HT-29 (cell line): ENCODE measurements at regions not wholly inside any gene's neighbourhood (a gene's known extent, or its start where the extent isn't known, plus 50 kb on each side); places are given as distances from the start of the nearest gene placed in this dataset.
A peak's percentile ranks its signal among the peaks of the same experiment; 100 is the strongest.
"Not testable (repeated sequence)": the region's sequence is repeated elsewhere in the genome, so short reads cannot be mapped to it uniquely, and the experiment has no call there.

Source experiments
- DNase-seq: peaks from one replicate; pipeline ENCODE4 v3.0.0-alpha.2; 2015; ENCODE audit warnings: low spot score

GRCh38 chr5:61215996-61216395, 53.7 kb upstream of the SMIM15 start:
- no peak for DNase-seq

DNA sequence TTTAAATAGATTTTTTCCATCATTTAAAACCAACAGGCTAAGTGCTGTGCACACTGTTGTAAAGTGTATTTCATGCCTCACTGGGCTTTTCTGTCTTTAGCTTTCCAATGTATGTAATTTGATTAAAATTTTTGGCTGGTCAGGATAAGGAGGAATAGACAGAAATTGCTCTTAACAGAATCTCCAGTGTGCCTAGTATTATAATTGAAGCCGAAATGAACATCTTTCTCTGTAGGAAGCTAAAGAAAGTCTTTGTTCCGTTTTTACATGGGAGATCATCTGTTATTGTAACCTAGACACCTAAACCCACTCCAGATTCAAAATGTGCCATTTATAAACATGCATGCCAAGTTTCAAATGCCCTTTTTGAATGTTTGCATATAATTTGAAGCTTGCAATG, 54.5 kb upstream of the SMIM15 start:
- no peak for DNase-seq

DNA sequence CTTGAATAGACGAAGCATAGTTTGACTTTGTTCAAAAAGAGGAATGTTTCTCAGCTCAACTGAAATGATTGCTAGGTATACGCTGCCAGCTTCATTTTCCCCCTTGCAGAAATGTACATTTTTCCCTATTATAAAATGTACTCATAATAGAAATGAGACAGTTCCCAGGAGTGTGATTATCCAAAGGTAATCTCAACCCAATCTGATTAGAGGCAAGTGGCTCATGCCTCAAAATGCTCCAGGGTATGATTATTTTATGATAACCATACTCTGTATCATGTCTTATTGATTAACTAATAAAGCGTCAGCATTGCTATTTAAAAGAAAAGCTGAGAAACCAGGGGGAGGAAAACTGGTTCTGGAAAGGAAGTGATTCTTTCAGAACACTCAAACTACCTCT, 54.9 kb upstream of the SMIM15 start:
- no peak for DNase-seq

- DNase-seq, result no peak
Observed at GRCh38 chr5:61228229-61228628, 66.0 kb upstream of the SMIM15 start.

DNA sequence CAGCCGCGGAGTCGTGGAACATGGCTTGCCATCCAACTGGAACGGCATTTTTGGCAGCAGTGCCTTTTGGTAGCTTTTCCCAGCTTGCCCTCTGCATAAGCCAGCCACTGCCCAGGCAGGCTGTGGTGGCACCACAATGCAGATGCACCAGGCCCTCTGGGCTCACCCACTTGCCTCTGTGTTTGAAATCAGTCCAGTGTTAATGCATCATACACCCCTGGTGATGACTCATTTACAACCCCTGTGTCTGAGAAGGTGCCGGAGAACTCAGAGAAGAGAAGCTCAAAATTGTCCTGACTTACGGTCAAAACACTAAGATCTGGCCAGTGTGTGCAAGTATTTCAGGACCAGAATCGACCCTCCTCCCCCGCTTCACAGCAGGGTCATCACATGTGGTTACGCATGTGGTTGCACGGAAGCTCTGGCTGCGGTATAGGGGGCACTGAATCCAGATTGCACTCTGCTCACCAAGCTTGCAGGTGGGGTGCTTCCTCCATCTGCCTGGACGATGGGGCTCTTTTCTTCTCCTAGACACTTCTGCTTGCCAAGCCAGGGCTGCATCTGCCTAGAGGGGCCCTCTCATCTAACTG, 66.5 kb upstream of the SMIM15 start:
- DNase-seq, result no peak

DNA sequence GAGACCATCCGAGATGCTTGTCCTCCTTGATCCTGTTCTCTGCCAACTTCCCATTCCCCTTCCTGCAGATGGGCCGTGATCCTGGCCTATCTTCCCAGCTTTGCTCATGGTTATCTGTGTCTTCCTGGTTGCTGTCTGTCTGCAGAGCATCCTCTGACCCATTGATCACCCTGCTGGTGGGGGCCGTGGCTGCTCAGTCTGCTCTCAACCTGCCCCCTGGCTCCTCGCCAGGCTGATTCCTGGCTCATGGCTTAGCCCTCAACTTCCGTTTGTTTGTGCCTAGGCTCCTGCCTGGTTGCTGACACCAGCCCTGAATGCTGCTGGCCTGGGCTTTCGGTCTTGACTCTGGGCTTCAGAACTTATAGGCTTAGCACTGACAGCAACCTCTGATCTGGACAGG, 67.1 kb upstream of the SMIM15 start:
- no peak for DNase-seq

DNA sequence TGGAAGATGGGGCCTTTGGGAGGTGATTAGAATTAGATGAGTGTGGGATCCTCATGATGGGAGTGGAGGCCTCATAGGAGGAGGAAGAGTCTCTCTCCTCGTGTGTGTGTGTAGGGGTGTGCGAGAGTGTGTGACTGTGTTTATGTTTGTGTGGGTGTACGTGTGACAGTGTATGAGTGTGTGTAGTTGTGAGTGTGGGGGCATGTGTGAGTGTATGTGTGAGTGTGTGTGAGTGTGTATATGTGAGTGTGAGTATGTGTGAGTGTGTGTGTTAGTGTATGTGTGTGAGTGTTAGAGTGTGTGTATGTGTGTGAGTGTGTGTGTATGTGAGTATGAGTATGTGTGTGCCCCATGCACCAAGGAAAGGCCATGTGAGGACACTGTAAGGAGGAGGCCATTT, 68.2 kb upstream of the SMIM15 start:
- DNase-seq, result no peak

- no peak for DNase-seq
Observed at GRCh38 chr5:61231813-61232212, 69.5 kb upstream of the SMIM15 start.

GRCh38 chr5:61232490-61233050, 70.3 kb upstream of the SMIM15 start:
- DNase-seq, result no peak

GRCh38 chr5:61234019-61234418, 71.8 kb upstream of the SMIM15 start:
- no peak for DNase-seq

DNA sequence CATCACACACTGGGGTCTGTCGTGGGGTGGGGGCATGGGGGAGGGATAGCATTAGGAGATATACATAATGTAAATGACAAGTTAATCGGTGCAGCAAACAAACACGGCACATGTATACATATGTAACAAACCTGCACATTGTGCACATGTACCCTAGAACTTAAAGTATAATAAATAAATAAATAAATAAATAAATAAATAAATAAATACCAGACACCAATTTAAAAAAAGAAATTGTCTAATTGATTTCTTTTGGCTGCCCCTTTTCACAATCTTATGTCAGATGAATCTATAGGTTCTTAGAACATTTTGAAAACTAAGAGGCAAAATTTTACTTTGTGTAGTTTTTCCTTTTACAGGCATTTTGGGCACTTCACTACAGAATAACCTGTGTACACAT, 74.4 kb upstream of the SMIM15 start:
- DNase-seq, result not testable (repeated sequence)

- peak; percentile 21 for DNase-seq
Observed at GRCh38 chr5:61245486-61245885, 83.2 kb upstream of the SMIM15 start.

GRCh38 chr5:61245936-61246335, 83.7 kb upstream of the SMIM15 start:
- DNase-seq, result no peak

DNA sequence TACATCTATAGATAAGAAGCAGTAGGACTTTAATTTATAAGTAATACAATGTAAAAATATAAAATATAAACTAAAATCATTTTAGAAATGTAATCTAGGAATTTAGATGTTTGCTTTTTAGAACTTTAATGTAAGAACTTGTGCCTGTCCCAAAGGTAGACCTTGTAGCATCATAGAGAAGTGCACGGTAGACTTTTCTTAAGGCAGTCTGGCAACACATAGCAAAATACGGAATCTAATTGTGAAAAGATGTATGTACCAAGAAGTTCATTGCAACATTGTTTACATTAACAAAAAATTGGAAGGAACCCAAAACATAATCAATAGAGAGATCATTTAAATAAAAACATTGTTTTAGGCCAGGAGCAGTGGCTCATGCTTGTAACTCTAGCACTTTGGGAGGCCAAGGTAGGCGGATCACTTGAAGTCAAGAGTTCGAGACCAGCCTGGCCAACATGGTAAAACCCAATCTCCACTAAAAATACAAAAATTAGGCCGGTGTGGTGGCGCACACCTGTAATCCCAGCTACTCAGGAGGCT, 84.6 kb upstream of the SMIM15 start:
- DNase-seq, result no peak

- DNase-seq, result no peak
Observed at GRCh38 chr5:61251874-61252642, 80.0 kb upstream of the ZSWIM6 start.

GRCh38 chr5:61252643-61252925, 79.5 kb upstream of the ZSWIM6 start:
- DNase-seq, result no peak

GRCh38 chr5:61253547-61253946, 78.5 kb upstream of the ZSWIM6 start:
- no peak for DNase-seq

GRCh38 chr5:61254969-61255555, 77.0 kb upstream of the ZSWIM6 start:
- DNase-seq, result peak; percentile 62

DNA sequence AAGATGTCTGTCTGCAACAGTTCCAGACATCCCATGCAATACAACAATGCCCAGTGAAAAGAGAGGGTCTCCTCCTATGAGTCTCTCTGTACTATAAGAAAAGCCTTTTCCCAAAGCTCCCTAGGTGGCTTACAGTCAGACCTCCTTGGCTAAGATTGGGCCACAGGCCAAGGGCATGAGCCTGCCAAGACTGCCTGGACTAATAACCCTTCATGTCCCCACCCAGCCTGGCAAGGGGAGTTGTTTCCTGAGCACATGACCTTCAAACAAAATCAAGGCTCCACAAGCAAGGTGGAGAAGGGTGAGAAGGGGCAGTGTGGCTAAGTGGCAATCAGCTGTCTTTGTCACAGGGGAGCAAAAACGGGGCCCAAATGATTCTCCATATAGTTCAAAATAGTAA, 75.6 kb upstream of the ZSWIM6 start:
- peak; percentile 30 for DNase-seq

GRCh38 chr5:61257421-61257820, 74.6 kb upstream of the ZSWIM6 start:
- no peak for DNase-seq

DNA sequence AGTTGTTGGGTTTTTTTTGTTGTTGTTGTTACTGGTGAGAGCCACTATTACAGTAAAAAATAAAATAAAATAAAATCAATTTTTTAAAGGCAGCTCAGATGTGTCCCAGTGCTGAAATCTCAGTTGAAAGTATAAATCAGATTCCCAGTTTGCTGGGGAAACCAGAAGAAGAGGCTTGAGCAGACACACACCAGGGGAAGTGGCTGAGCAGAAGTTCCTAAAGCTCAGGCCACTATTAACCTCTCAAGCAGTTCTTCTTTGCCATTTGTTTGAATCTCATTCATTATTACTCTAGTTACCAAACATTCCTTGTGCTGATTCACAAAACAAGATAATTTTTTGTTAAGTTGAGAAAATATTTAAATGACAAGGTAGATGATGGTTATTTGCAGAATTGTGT, 70.9 kb upstream of the ZSWIM6 start:
- DNase-seq, result no peak

- DNase-seq, result no peak
Observed at GRCh38 chr5:61262080-61262479, 70.0 kb upstream of the ZSWIM6 start.

DNA sequence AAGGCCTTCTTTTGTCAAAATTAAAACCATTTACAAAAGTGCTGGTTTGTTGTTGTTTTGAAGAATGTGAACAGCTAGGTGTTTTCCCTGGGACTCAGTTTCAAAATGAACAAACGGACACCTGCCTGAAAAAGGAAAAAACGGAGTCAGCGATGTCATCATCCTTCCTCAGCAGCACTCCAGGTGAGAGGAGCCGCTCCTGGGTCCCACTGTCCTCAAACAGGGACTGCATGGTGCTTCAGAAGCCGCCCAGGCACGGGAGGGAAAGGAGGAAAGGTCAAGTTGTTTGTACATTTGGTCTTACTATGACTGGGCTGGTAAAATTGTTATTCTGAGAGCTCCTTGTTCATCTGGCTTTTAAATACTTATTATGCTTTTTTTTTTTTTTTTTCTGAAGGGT, 69.0 kb upstream of the ZSWIM6 start:
- no peak for DNase-seq
